ENCODE measurements at regions not wholly inside any gene's neighbourhood (a gene's known extent, or its start where the extent isn't known, plus 50 kb on each side); places are given as distances from the start of the nearest gene placed in this dataset.

- no peak for FAIRE-seq
- no peaks in the 10 kb centered on the region for H3K36me3 ChIP-seq (ENCODE audit: control insufficient read depth, insufficient read depth, low read length)
- no peak overlapping the region for H3K4me3 ChIP-seq (ENCODE audit: low read depth, low read length)
- no peak for TF ChIP-seq CTCF (IDR thresholded peaks at IDR 0.05; ENCODE audit: insufficient read depth, low read length, severe bottlenecking)
- DNase-seq (ENCODE audit: low read depth) = peak; percentile 19
- H3K27me3 ChIP-seq (ENCODE audit: control insufficient read depth, insufficient read depth, low read length) = no peaks in the 10 kb centered on the region
Measured at GRCh38 chr2:35989503-35989902, 366.1 kb upstream of the CRIM1 start.

- FAIRE-seq = no peak
- Histone ChIP-seq H3K27me3 (ENCODE audit: control insufficient read depth, insufficient read depth, low read length) (no peaks in the 10 kb centered on the region), H3K36me3 (ENCODE audit: control insufficient read depth, insufficient read depth, low read length) (no peaks in the 10 kb centered on the region), H3K4me3 (ENCODE audit: low read depth, low read length) (no peak overlapping the region)
- DNase-seq (ENCODE audit: low read depth) = no peak
- no peak for TF ChIP-seq CTCF (IDR thresholded peaks at IDR 0.05; ENCODE audit: insufficient read depth, low read length, severe bottlenecking)
Measured at GRCh38 chr2:35989040-35989439, 366.5 kb upstream of the CRIM1 start.

GRCh38 chr2:35986871-35987270, 368.7 kb upstream of the CRIM1 start:
- no peak for FAIRE-seq
- TF ChIP-seq CTCF (IDR thresholded peaks at IDR 0.05; ENCODE audit: insufficient read depth, low read length, severe bottlenecking) = no peak
- H3K27me3 ChIP-seq (ENCODE audit: control insufficient read depth, insufficient read depth, low read length) = no peaks in the 10 kb centered on the region
- no peak overlapping the region for H3K4me3 ChIP-seq (ENCODE audit: low read depth, low read length)
- no peaks in the 10 kb centered on the region for H3K36me3 ChIP-seq (ENCODE audit: control insufficient read depth, insufficient read depth, low read length)
- DNase-seq (ENCODE audit: low read depth) = no peak

- Histone ChIP-seq H3K4me3 (ENCODE audit: low read depth, low read length) (no peak overlapping the region), H3K27me3 (ENCODE audit: control insufficient read depth, insufficient read depth, low read length) (no peaks in the 10 kb centered on the region), H3K36me3 (ENCODE audit: control insufficient read depth, insufficient read depth, low read length) (no peaks in the 10 kb centered on the region)
- DNase-seq (ENCODE audit: low read depth) = no peak
- TF ChIP-seq CTCF (IDR thresholded peaks at IDR 0.05; ENCODE audit: insufficient read depth, low read length, severe bottlenecking) = no peak
- no peak for FAIRE-seq
Measured at GRCh38 chr2:35978218-35978617, 377.4 kb upstream of the CRIM1 start.

GRCh38 chr2:35976611-35977010, 379.0 kb upstream of the CRIM1 start:
- no peak for DNase-seq (ENCODE audit: low read depth)
- no peak for FAIRE-seq
- TF ChIP-seq CTCF (IDR thresholded peaks at IDR 0.05; ENCODE audit: insufficient read depth, low read length, severe bottlenecking) = no peak
- no peaks in the 10 kb centered on the region for H3K36me3 ChIP-seq (ENCODE audit: control insufficient read depth, insufficient read depth, low read length)
- no peak overlapping the region for H3K4me3 ChIP-seq (ENCODE audit: low read depth, low read length)
- H3K27me3 ChIP-seq (ENCODE audit: control insufficient read depth, insufficient read depth, low read length) = no peaks in the 10 kb centered on the region

GRCh38 chr2:35973737-35974132, 381.8 kb upstream of the CRIM1 start:
- no peak for FAIRE-seq
- peak; percentile 5 for DNase-seq (ENCODE audit: low read depth)
- TF ChIP-seq CTCF (IDR thresholded peaks at IDR 0.05; ENCODE audit: insufficient read depth, low read length, severe bottlenecking) = no peak
- H3K36me3 ChIP-seq (ENCODE audit: control insufficient read depth, insufficient read depth, low read length) = no peaks in the 10 kb centered on the region
- H3K27me3 ChIP-seq (ENCODE audit: control insufficient read depth, insufficient read depth, low read length) = no peaks in the 10 kb centered on the region
- H3K4me3 ChIP-seq (ENCODE audit: low read depth, low read length) = no peak overlapping the region
